NOMO-1 treated with DMSO at 0.1 percent for 48 hours (cell line): ENCODE measurements at regions not wholly inside any gene's neighbourhood (a gene's known extent, or its start where the extent isn't known, plus 50 kb on each side); places are given as distances from the start of the nearest gene placed in this dataset.
"Not testable (repeated sequence)": the region's sequence is repeated elsewhere in the genome, so short reads cannot be mapped to it uniquely, and the experiment has no call there.

ENCODE experiments used
- DNase-seq: peaks from one replicate; lab custom pipeline; 2025; ENCODE audit not compliant: unreplicated experiment; lab: John Stamatoyannopoulos, UW

DNA sequence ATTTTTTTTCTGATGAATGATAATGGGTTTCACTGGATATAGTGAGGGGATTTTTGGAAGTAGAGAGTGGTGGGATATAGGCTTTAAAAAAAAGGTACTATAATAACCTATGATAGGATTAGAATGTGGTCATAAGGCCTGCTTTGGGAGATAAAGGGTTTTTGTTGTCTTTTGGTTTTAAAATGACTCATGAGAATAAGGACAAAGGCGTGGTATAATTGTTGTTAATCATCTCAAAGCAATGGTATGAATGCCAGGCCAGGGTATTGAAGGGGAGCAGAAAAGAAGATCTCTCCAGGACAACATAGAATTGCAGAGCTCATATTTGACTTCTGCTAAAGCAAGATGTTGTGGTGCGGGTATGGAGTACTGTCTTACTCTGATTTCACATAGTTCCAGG is 579.4 kb downstream of the JRKL start:
- DNase-seq = no peak

GRCh38 chr11:96978751-96979150 is 588.9 kb downstream of the JRKL start:
- DNase-seq = no peak

DNA sequence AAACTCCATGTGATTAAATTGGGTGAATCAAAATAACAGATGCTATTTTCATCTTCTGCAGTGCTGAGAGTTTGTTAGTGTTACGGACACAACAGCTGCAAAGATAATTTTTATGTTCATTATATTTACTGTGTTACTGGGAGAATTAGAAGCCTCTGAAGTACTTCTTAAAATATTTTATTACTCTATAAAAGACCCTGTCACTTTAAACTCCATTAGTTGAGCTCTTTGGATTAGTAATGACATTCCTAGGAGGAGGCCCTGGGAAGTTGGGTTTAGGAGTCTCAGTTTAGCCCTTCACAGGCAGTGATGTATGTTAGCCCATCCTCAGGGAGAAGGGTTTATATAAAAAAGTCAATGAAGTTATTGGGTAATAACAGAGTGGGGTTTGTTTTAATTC is 596.7 kb downstream of the JRKL start:
- DNase-seq = no peak

- DNase-seq = no peak
Measured at GRCh38 chr11:96990914-96991313, 601.1 kb downstream of the JRKL start.

DNA sequence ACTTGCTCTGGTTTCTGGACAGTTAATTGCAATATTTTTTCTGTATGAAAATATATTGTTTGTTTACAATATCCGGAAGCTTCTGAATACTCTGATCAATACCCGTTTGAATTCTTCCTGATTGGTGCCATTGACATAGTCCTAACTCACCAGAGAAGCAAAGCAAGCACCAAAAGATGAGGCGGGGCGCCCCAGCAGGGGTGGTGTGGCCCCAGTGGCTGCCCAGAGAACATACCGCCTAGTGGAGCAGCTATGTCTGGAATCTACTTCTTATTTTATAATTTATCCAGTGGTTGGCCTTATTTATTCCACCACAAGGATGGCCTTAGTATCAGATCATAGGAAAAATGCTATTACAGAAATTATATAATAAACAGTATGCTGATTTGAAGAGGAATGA is 610.7 kb downstream of the JRKL start:
- DNase-seq = no peak

DNA sequence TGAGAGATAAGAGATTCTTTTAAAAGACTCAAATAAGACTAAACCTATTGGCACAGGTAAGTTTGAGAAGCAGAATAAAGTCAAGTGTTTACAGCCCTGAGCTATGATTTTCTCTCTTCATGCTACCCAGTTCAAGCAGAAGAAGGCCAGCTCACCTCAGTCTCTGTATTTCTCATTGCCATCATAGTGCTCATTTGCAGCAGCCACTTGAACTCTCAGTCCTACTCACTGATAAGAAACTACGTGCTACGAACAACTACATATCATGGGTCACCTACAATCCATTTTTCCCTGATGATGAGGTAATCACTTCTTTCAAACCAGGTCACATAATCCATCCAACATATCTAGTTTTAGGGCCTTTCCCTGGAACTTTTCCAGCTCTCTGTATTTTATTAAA is 617.5 kb downstream of the JRKL start:
- DNase-seq = no peak

- no peak for DNase-seq
Measured at GRCh38 chr11:97009613-97010012, 619.8 kb downstream of the JRKL start.

- not testable (repeated sequence) for DNase-seq
Measured at GRCh38 chr11:97010997-97011396, 621.2 kb downstream of the JRKL start.

GRCh38 chr11:97015327-97015726 is 625.5 kb downstream of the JRKL start:
- no peak for DNase-seq

- no peak for DNase-seq
Measured at GRCh38 chr11:97019305-97019704, 629.5 kb downstream of the JRKL start.

DNA sequence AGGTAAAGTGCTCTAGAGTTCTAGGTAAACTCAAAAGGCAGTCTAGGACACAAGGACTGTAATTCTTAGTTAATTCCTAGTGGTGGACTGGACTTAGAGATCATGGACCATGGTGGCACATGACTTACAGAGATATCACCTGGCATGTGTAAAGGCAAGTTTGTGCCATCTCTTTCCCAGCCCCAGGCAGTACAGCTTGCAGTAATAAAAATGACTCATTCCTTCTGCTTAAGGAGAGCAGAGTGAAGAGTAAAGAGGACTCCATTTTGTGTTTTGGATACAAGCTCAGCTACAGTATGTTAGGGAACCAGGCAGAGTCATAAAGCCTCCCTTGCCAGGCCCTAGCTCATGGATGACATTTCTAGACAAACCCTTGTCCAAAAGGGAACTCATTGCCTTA is 629.9 kb downstream of the JRKL start:
- no peak for DNase-seq

DNA sequence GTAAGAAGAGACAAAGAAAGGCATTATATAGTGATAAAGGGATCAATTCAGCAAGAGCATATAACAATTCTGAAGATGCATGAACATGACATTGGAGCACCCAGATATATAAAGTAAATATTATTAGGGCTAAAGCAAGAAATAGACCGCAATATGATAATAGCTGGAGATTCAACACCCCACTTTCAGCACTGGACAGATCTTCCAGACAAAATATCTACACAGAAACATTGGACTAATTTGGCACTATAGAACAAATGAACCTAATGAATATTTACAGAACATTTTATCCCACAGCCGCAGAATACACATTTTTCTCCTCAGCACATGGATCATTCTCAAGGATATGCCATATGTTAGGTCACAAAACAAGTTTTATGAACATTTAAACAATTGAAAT is 633.1 kb downstream of the JRKL start:
- no peak for DNase-seq

GRCh38 chr11:97028836-97029406 is 639.1 kb downstream of the JRKL start:
- DNase-seq = no peak

DNA sequence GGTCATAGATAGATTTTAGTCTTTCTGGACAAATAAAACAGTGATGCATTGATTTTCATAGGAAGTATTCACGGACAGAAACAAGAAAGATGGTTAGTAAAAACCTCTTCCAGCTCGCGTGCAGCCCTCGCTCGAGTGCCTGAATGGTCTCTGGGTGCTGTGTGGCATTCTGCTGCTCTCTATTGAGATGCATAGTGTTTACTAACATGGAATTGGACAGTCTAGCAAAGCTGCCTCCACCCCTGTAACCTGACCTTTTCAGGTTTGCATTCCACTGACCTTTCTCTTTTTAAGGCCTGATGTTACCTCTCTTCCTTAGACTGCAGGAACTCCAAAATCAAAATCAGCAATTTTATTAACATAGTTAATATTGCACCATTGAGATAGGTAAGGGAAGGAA is 643.4 kb downstream of the JRKL start:
- no peak for DNase-seq

DNA sequence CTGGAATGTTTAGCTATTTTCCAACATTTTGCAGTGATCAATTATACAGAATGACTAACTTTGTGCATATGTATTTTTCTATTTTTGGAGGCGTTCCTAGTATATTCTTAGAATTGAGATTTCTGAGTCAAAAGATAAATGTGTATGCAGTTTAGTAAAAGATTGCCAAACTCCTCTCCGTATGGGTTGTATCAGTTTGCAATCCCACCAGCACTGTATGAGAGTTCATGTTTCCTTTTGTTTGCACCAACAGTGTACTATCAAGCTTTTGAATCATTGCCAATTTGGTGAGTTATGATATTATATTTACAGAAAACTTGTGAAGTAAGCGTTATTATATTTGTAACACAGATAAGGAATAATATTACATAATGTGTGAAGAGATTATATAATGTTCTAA is 658.7 kb downstream of the JRKL start:
- DNase-seq = no peak

GRCh38 chr11:97060184-97060583 is 670.4 kb downstream of the JRKL start:
- DNase-seq = no peak

DNA sequence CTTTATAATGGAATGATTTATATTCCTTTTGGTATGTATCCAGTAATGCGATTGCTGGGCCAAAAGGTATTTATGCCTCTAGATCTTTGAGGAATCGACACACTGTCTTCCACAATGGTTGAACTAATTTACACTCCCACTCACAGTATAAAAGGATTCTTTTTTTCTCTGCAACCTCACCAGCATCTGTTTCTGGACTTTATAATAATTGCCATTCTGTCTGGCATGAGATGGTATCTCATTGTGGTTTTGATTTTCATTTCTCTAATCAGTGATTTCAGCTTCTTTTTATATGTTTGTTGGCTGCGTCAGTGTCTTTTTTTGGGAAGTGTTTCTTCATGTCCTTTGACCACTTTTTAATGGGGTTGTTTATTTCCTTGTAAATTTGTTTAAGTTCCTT is 679.3 kb downstream of the JRKL start:
- DNase-seq = no peak

DNA sequence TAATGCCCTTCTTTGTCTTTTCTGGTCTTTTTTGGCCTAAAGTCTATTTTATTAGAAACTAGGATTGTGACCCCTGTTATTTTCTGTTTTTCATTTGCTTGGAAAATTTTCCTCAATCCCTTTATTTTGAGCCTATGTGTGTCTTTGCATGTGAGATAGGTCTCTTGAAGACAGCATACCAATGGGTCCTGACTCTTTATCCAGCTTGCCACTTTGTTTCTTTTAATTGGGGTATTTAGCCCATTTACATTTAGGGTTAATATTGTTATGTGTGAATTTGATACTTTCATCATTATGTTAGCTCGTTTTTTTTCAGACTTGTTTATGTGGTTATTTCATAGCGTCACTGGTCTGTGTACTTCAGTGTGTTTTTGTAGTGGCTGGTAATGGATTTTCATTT is 682.6 kb downstream of the JRKL start:
- no peak for DNase-seq

GRCh38 chr11:97076666-97077065 is 686.9 kb downstream of the JRKL start:
- DNase-seq = not testable (repeated sequence)

DNA sequence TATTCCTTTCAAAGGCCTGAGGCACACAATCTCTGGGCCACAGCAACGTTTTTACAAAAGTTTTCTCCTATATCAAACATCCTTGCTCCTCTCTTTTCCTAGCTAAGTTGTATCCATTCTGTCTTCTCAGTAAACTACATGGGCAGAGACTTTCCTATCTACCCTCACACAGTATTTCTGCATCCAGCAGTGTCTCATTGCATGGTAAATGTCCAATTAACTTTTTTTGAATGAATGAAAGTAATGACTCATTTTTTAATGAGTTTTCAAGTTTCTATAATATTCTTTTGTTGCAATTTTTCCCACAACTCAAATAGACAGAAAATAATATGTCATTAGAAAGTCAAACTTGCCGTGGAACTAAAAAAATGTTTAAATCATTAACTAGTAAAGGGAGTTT is 688.6 kb downstream of the JRKL start:
- DNase-seq = no peak

- DNase-seq = no peak
Measured at GRCh38 chr11:97079244-97079643, 689.4 kb downstream of the JRKL start.

- no peak for DNase-seq
Measured at GRCh38 chr11:97087419-97087818, 697.6 kb downstream of the JRKL start.

DNA sequence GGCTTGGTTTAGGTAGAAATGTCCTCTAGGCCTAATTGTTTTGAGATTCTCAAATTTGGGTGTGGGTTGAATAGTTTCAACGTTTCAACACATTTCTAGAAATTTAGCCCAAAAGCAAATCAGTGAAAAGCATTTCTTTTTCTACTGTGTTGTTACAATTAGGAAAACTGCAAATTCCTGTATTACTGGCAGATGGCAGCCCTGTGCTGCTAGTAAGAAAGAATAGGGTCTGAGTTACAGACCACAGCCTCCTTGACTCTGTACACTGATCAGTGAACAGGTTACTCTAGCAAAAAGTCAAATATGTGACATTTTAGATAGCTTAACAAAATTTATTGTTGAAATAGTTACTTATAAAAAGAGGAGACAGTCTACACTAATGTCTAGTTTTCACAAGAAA is 703.0 kb downstream of the JRKL start:
- no peak for DNase-seq

DNA sequence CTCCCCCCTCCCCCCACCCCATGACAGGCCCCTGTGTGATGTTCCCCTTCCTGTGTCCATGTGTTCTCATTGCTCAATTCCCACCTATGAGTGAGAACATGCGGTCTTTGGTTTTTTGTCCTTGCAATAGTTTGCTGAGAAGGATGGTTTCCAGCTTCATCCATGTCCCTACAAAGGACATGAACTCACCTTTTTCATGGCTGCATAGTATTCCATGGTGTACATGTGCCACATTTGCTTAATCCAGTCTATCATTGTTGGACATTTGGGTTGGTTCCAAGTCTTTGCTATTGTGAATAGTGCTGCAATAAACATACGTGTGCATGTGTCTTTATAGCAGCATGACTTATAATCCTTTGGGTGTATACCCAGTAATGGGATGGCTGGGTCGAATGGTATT is 712.4 kb downstream of the JRKL start:
- not testable (repeated sequence) for DNase-seq
